Muscle of leg (tissue), 3 donors: ENCODE measurements at regions not wholly inside any gene's neighbourhood (a gene's known extent, or its start where the extent isn't known, plus 50 kb on each side); places are given as distances from the start of the nearest gene placed in this dataset.
A peak's percentile ranks its signal among the peaks of the same experiment; 100 is the strongest.

ENCODE experiments used
- DNase-seq: peaks from one replicate; pipeline ENCODE4 v3.0.0; 2013
- H3K27ac ChIP-seq: one replicate; pipeline ENCODE4 v1.5.1; 2013; ENCODE audit warnings: mild to moderate bottlenecking, low read length, control low read depth
- H3K27me3 ChIP-seq: one replicate; pipeline ENCODE4 v1.6.1; 2013; ENCODE audit warnings: low read length; ENCODE audit not compliant: control insufficient read depth, insufficient read depth
- H3K36me3 ChIP-seq: one replicate; pipeline ENCODE4 v1.6.1; 2013; ENCODE audit warnings: low read length; ENCODE audit not compliant: control insufficient read depth, insufficient read depth
- H3K4me1 ChIP-seq: one replicate; pipeline ENCODE4 v1.6.1; 2013; ENCODE audit warnings: low read length; ENCODE audit not compliant: control insufficient read depth, insufficient read depth
- H3K4me3 ChIP-seq: one replicate; pipeline ENCODE4 v1.5.1; 2013; ENCODE audit warnings: low read length, control low read depth
- H3K9me3 ChIP-seq: replicated peaks from 2 replicates; pipeline ENCODE4 v1.6.1; 2013; ENCODE audit warnings: low read depth, low read length; ENCODE audit not compliant: control insufficient read depth
- WGBS: methylation state at CpG from one replicate; pipeline ENCODE4 v1.1.5; 2013; ENCODE audit warnings: missing lambda C conversion rate; ENCODE audit not compliant: insufficient coverage; 5-methylcytosine and 5-hydroxymethylcytosine counted together

GRCh38 chr7:84387595-84387994 is 193.0 kb upstream of the SEMA3A start:
- H3K4me1 ChIP-seq = no peaks in the 10 kb centered on the region
- H3K36me3 ChIP-seq = no peaks in the 10 kb centered on the region
- H3K9me3 ChIP-seq = no peaks in the 10 kb centered on the region
- no peak for DNase-seq
- H3K4me3 ChIP-seq = no peak overlapping the region
- no peaks in the 10 kb centered on the region for H3K27me3 ChIP-seq
- no peak overlapping the region for H3K27ac ChIP-seq
- no CpG with 5 or more reads among the region's 1 CpG for WGBS

- WGBS = no CpG with 5 or more reads among the region's 1 CpG
Observed at GRCh38 chr7:84384417-84384816, 189.8 kb upstream of the SEMA3A start.

GRCh38 chr7:84379446-84379845 is 184.9 kb upstream of the SEMA3A start:
- no peak for DNase-seq
- Histone ChIP-seq H3K4me1 (no peaks in the 10 kb centered on the region), H3K9me3 (no peaks in the 10 kb centered on the region), H3K36me3 (no peaks in the 10 kb centered on the region), H3K4me3 (no peak overlapping the region), H3K27ac (no peak overlapping the region), H3K27me3 (no peaks in the 10 kb centered on the region)
- no CpG with 5 or more reads among the region's 1 CpG for WGBS

More at GRCh38 chr7:84384417-84384816, 189.8 kb upstream of the SEMA3A start:
- H3K4me3 ChIP-seq = no peak overlapping the region
- no peak for DNase-seq
- H3K4me1 ChIP-seq = no peaks in the 10 kb centered on the region
- no peak overlapping the region for H3K27ac ChIP-seq
- no peaks in the 10 kb centered on the region for H3K27me3 ChIP-seq
- no peaks in the 10 kb centered on the region for H3K36me3 ChIP-seq
- no peaks in the 10 kb centered on the region for H3K9me3 ChIP-seq

GRCh38 chr7:84372712-84373111 is 178.1 kb upstream of the SEMA3A start:
- no CpG with 5 or more reads among the region's 4 CpGs for WGBS
- Histone ChIP-seq H3K4me3 (no peak overlapping the region), H3K27me3 (no peaks in the 10 kb centered on the region), H3K36me3 (no peaks in the 10 kb centered on the region), H3K9me3 (no peaks in the 10 kb centered on the region), H3K4me1 (no peaks in the 10 kb centered on the region), H3K27ac (no peak overlapping the region)
- no peak for DNase-seq

GRCh38 chr7:84372155-84372621 is 177.6 kb upstream of the SEMA3A start:
- WGBS = no CpG with 5 or more reads among the region's 3 CpGs
- Histone ChIP-seq H3K27ac (no peak overlapping the region), H3K36me3 (no peaks in the 10 kb centered on the region), H3K4me1 (no peaks in the 10 kb centered on the region), H3K9me3 (no peaks in the 10 kb centered on the region), H3K27me3 (no peaks in the 10 kb centered on the region), H3K4me3 (no peak overlapping the region)
- DNase-seq = no peak

- Histone ChIP-seq H3K9me3 (no peaks in the 10 kb centered on the region), H3K27me3 (no peaks in the 10 kb centered on the region), H3K27ac (no peak overlapping the region), H3K36me3 (no peaks in the 10 kb centered on the region), H3K4me3 (no peak overlapping the region), H3K4me1 (no peaks in the 10 kb centered on the region)
- no peak for DNase-seq
- WGBS = no CpG with 5 or more reads among the region's 2 CpGs
Observed at GRCh38 chr7:84370114-84370513, 175.5 kb upstream of the SEMA3A start.

GRCh38 chr7:84368122-84368521 is 173.5 kb upstream of the SEMA3A start:
- H3K4me1 ChIP-seq = no peaks in the 10 kb centered on the region
- no peaks in the 10 kb centered on the region for H3K9me3 ChIP-seq
- no peak overlapping the region for H3K27ac ChIP-seq
- no peaks in the 10 kb centered on the region for H3K36me3 ChIP-seq
- DNase-seq = no peak
- no peaks in the 10 kb centered on the region for H3K27me3 ChIP-seq
- H3K4me3 ChIP-seq = no peak overlapping the region
- WGBS = no CpG with 5 or more reads among the region's 1 CpG

- no peak overlapping the region for H3K27ac ChIP-seq
Observed at GRCh38 chr7:84364708-84365107, 170.1 kb upstream of the SEMA3A start.

GRCh38 chr7:84363741-84364140 is 169.2 kb upstream of the SEMA3A start:
- Histone ChIP-seq H3K27ac (no peak overlapping the region), H3K27me3 (no peaks in the 10 kb centered on the region), H3K4me3 (no peak overlapping the region), H3K36me3 (no peaks in the 10 kb centered on the region), H3K9me3 (no peaks in the 10 kb centered on the region), H3K4me1 (no peaks in the 10 kb centered on the region)
- peak; percentile 11 for DNase-seq

More at GRCh38 chr7:84364708-84365107, 170.1 kb upstream of the SEMA3A start:
- H3K36me3 ChIP-seq = no peaks in the 10 kb centered on the region
- no peaks in the 10 kb centered on the region for H3K9me3 ChIP-seq
- 56% methylated on average over 1 of the region's 1 CpG for WGBS
- H3K4me3 ChIP-seq = no peak overlapping the region
- DNase-seq = no peak
- no peaks in the 10 kb centered on the region for H3K27me3 ChIP-seq
- no peaks in the 10 kb centered on the region for H3K4me1 ChIP-seq

GRCh38 chr7:84362828-84363227 is 168.2 kb upstream of the SEMA3A start:
- Histone ChIP-seq H3K4me3 (no peak overlapping the region), H3K4me1 (no peaks in the 10 kb centered on the region), H3K36me3 (no peaks in the 10 kb centered on the region), H3K27me3 (no peaks in the 10 kb centered on the region), H3K9me3 (no peaks in the 10 kb centered on the region), H3K27ac (no peak overlapping the region)
- no peak for DNase-seq
- no CpG with 5 or more reads among the region's 1 CpG for WGBS

- no CpG with 5 or more reads among the region's 3 CpGs for whole genome bisulfite sequencing
- no peaks in the 10 kb centered on the region for H3K36me3 ChIP-seq
Observed at GRCh38 chr7:84362360-84362759, 167.8 kb upstream of the SEMA3A start.

More at GRCh38 chr7:84362360-84362759, 167.8 kb upstream of the SEMA3A start:
- no peaks in the 10 kb centered on the region for H3K9me3 ChIP-seq
- no peaks in the 10 kb centered on the region for H3K4me1 ChIP-seq
- no peaks in the 10 kb centered on the region for H3K27me3 ChIP-seq
- H3K27ac ChIP-seq = no peak overlapping the region
- no peak overlapping the region for H3K4me3 ChIP-seq
- no peak for DNase-seq
